Umbilical cord (tissue), 1 donor: ENCODE measurements at regions not wholly inside any gene's neighbourhood (a gene's known extent, or its start where the extent isn't known, plus 50 kb on each side); places are given as distances from the start of the nearest gene placed in this dataset.

Experiments
- DNase-seq: peaks from one replicate; pipeline ENCODE4 v3.0.0-alpha.2; 2015; ENCODE audit warnings: low spot score

- DNase-seq, result no peak
These were observed 54.9 kb upstream of the ENAH start for GRCh38 chr1:225707824-225708223.

- DNase-seq, result no peak
These were observed 56.2 kb upstream of the ENAH start for GRCh38 chr1:225709101-225709500.

- DNase-seq, result peak; percentile 37
These were observed 57.9 kb upstream of the ENAH start for GRCh38 chr1:225710804-225711203.

- DNase-seq, result no peak
These were observed 58.5 kb upstream of the ENAH start for GRCh38 chr1:225711236-225711937.

- DNase-seq, result no peak
These were observed 59.5 kb upstream of the ENAH start for GRCh38 chr1:225712391-225712790.

- DNase-seq, result no peak
These were observed 60.4 kb upstream of the ENAH start for GRCh38 chr1:225713281-225713680.

- peak; percentile 44 for DNase-seq
These were observed 56.7 kb upstream of the SRP9 start for GRCh38 chr1:225720937-225721336.

- no peak for DNase-seq
These were observed 53.4 kb upstream of the SRP9 start for GRCh38 chr1:225724251-225724650.
